Skeletal muscle tissue (tissue), 3 donors: ENCODE measurements at regions not wholly inside any gene's neighbourhood (a gene's known extent, or its start where the extent isn't known, plus 50 kb on each side); places are given as distances from the start of the nearest gene placed in this dataset.

Source experiments
- H3K27ac ChIP-seq: one replicate; pipeline ENCODE4 v1.7.0; 2013; ENCODE audit warnings: mild to moderate bottlenecking, low read depth, low read length, inconsistent platforms
- H3K27me3 ChIP-seq, 3 donors: one replicate each; pipeline ENCODE4 v1.7.0; 2013; ENCODE audit warnings: low read length in 3 of 3; ENCODE audit not compliant: control insufficient read depth in 3 of 3, insufficient read depth in 3 of 3
- H3K36me3 ChIP-seq, 3 donors: one replicate each; pipeline ENCODE4 v1.7.0; 2013; ENCODE audit warnings: low read length in 3 of 3; ENCODE audit not compliant: control insufficient read depth in 3 of 3, insufficient read depth in 3 of 3
- H3K4me1 ChIP-seq, 3 donors: one replicate each; pipeline ENCODE4 v1.7.0; 2013; ENCODE audit warnings: low read length in 3 of 3, mild to moderate bottlenecking in 3 of 3; ENCODE audit not compliant: control insufficient read depth in 3 of 3, insufficient read depth in 3 of 3
- H3K4me3 ChIP-seq, 3 donors: one replicate each; pipeline ENCODE4 v1.7.0; 2013; ENCODE audit warnings: low read length in 3 of 3
- H3K9ac ChIP-seq, 3 donors: one replicate each; pipeline ENCODE4 v1.7.0; 2013; ENCODE audit warnings: low read length in 3 of 3, mild to moderate bottlenecking in 3 of 3, moderate library complexity in 2 of 3, low read depth in 1 of 3
- H3K9me3 ChIP-seq, 3 donors: one replicate each; pipeline ENCODE4 v1.7.0; 2013; ENCODE audit warnings: low read length in 3 of 3; ENCODE audit not compliant: control insufficient read depth in 3 of 3
- donor health status: Osteomylitis.

- H3K4me1 ChIP-seq: no peaks in the 10 kb centered on the region
- no peaks in the 10 kb centered on the region for H3K27me3 ChIP-seq
- no peak overlapping the region for H3K27ac ChIP-seq
- H3K9ac ChIP-seq: no peak overlapping the region
- H3K9me3 ChIP-seq: no peaks in the 10 kb centered on the region
- no peak overlapping the region for H3K4me3 ChIP-seq
- no peaks in the 10 kb centered on the region for H3K36me3 ChIP-seq
These were observed 219.2 kb upstream of the SGO1 start for GRCh38 chr3:20405231-20405630.

GRCh38 chr3:20404741-20405100 lies 218.7 kb upstream of the SGO1 start:
- no peak overlapping the region for H3K9ac ChIP-seq
- H3K9me3 ChIP-seq: no peaks in the 10 kb centered on the region
- no peaks in the 10 kb centered on the region for H3K4me1 ChIP-seq
- no peaks in the 10 kb centered on the region for H3K27me3 ChIP-seq
- H3K4me3 ChIP-seq: no peak overlapping the region
- no peak overlapping the region for H3K27ac ChIP-seq
- H3K36me3 ChIP-seq: no peaks in the 10 kb centered on the region

DNA sequence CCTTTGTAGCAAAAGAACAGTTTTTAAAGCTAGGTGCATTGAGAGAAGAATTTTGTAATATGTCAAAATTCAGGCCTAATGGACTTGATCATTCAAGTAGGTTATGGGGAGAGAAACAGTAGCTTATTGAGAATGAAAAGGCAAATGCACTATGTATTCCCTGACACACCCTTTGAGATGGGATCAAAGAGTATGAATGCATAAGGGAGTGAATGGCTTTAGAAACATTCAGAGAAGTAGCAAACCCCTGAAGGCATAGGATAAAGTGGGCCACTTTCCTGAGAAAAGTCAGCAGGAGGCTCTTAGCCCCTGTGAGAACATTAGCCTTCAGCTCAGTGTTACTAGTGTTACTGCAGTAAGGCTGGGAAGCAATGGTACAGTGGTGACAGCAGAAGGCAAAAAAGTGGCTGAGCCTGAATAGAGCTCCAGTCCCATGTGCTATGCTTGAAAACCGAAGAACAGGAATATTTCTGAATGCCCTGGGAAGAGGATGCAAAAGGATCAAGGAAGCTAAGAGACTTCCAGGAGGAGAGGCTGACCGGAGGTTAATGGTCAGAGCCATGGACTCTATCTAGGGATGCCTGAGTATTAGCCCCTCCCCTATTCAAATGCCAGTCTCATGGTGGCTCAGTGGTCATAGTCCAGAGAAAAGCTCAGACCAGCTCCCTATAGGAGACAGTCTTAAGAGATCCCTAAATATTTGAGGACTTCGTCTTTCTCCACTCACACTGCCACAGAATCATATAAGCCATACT lies 218.2 kb upstream of the SGO1 start:
- Histone ChIP-seq H3K27ac (no peak overlapping the region), H3K27me3 (no peaks in the 10 kb centered on the region), H3K9ac (no peak overlapping the region), H3K4me1 (no peaks in the 10 kb centered on the region), H3K9me3 (no peaks in the 10 kb centered on the region), H3K4me3 (no peak overlapping the region), H3K36me3 (no peaks in the 10 kb centered on the region)

- H3K4me3 ChIP-seq: no peak overlapping the region
- H3K9me3 ChIP-seq: no peaks in the 10 kb centered on the region
- H3K36me3 ChIP-seq: no peaks in the 10 kb centered on the region
- H3K4me1 ChIP-seq: no peaks in the 10 kb centered on the region
- H3K9ac ChIP-seq: no peak overlapping the region
- H3K27ac ChIP-seq: no peak overlapping the region
- no peaks in the 10 kb centered on the region for H3K27me3 ChIP-seq
These were observed 215.2 kb upstream of the SGO1 start for GRCh38 chr3:20401253-20401652.

- no peak overlapping the region for H3K27ac ChIP-seq
- no peak overlapping the region for H3K4me3 ChIP-seq
- no peaks in the 10 kb centered on the region for H3K9me3 ChIP-seq
- no peaks in the 10 kb centered on the region for H3K36me3 ChIP-seq
- no peaks in the 10 kb centered on the region for H3K4me1 ChIP-seq
- H3K27me3 ChIP-seq: no peaks in the 10 kb centered on the region
- H3K9ac ChIP-seq: no peak overlapping the region
These were observed 214.7 kb upstream of the SGO1 start for GRCh38 chr3:20400686-20401085.

GRCh38 chr3:20400281-20400680 lies 214.3 kb upstream of the SGO1 start:
- Histone ChIP-seq H3K9ac (no peak overlapping the region), H3K4me3 (no peak overlapping the region), H3K27me3 (no peaks in the 10 kb centered on the region), H3K27ac (no peak overlapping the region), H3K36me3 (no peaks in the 10 kb centered on the region), H3K4me1 (no peaks in the 10 kb centered on the region), H3K9me3 (no peaks in the 10 kb centered on the region)

- H3K9me3 ChIP-seq: no peaks in the 10 kb centered on the region
- H3K4me1 ChIP-seq: no peaks in the 10 kb centered on the region
- no peaks in the 10 kb centered on the region for H3K36me3 ChIP-seq
- H3K27me3 ChIP-seq: no peaks in the 10 kb centered on the region
- no peak overlapping the region for H3K4me3 ChIP-seq
- no peak overlapping the region for H3K27ac ChIP-seq
- no peak overlapping the region for H3K9ac ChIP-seq
These were observed 210.3 kb upstream of the SGO1 start for GRCh38 chr3:20396335-20396734.

DNA sequence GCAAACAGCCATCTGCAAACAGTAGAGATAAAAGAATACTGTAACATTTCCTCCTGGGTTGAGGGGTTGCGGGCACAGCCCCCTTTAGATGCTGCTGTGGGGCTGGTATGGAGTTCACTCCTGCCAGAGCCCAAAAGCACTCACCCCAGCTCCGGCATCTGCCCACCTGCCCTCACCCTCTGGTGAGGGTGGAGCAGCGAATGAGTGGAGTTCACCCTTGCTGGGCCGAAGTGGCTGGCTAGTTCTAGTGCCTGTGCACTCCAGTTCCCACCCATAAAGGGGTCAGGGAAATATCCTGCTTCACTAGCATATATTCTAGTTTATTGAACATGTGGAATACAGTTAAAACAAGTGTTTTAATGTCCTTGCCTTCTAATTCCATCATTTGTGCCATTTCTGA lies 209.7 kb upstream of the SGO1 start:
- Histone ChIP-seq H3K4me3 (no peak overlapping the region), H3K27ac (no peak overlapping the region), H3K4me1 (no peaks in the 10 kb centered on the region), H3K9ac (no peak overlapping the region), H3K27me3 (no peaks in the 10 kb centered on the region), H3K9me3 (no peaks in the 10 kb centered on the region), H3K36me3 (no peaks in the 10 kb centered on the region)

DNA sequence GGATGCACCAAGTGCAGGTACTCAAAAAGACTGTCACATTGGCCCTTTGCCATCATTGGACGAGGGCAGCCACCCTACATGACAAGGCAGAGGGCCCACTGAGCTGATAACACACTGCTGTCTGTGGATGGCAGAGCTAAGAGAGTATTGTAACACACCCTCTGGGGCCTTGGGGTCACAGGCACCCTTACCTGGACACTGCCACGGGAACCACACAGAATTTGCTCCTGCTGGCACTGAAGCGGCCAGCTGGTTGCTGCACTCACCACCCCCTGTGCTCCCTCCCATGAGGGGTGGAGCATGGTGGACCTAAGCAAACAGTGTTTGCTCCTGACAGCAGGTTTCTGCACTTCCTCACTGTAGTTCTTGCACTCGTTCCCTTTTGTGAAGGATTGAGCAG lies 208.2 kb upstream of the SGO1 start:
- H3K27ac ChIP-seq: no peak overlapping the region
- H3K36me3 ChIP-seq: no peaks in the 10 kb centered on the region
- no peaks in the 10 kb centered on the region for H3K4me1 ChIP-seq
- H3K9me3 ChIP-seq: no peaks in the 10 kb centered on the region
- H3K4me3 ChIP-seq: no peak overlapping the region
- no peaks in the 10 kb centered on the region for H3K27me3 ChIP-seq
- H3K9ac ChIP-seq: no peak overlapping the region

- Histone ChIP-seq H3K9ac (no peak overlapping the region), H3K27ac (no peak overlapping the region), H3K4me1 (no peaks in the 10 kb centered on the region), H3K36me3 (no peaks in the 10 kb centered on the region), H3K4me3 (no peak overlapping the region), H3K27me3 (no peaks in the 10 kb centered on the region), H3K9me3 (no peaks in the 10 kb centered on the region)
These were observed 205.6 kb upstream of the SGO1 start for GRCh38 chr3:20391644-20392043.
